T47D (cell line): ENCODE measurements at regions not wholly inside any gene's neighbourhood (a gene's known extent, or its start where the extent isn't known, plus 50 kb on each side); places are given as distances from the start of the nearest gene placed in this dataset.

Experiments
- DNase-seq, 2 experiments: peaks; one replicate each; pipeline versions ENCODE4 v3.0.0 to v3.0.0-alpha.2; 2011 to 2012; ENCODE audit warnings: low read depth in 1 of 2, low spot score in 1 of 2
- JUND ChIP-seq: IDR thresholded peaks from 2 replicates; pipeline ENCODE4 v1.6.1; 2012; ENCODE audit warnings: low read depth
- in situ Hi-C: cut with HindIII; loops from 2 replicates; pipeline ENCODE4 v1.10.0; 2016; ENCODE audit warnings: low sequenced_read_pairs, low pct_unique_long_range_greater_than_20kb

GRCh38 chr7:12975412-12975811 lies 288.0 kb downstream of the ARL4A start:
- in situ Hi-C loops: no loop called here
- DNase-seq: no peak
- no peak for TF ChIP-seq JUND

- in situ Hi-C loops: no loop called here
- no peak for TF ChIP-seq JUND
- no peak for DNase-seq
These were observed 291.7 kb downstream of the ARL4A start for GRCh38 chr7:12979181-12979580.

- in situ Hi-C loops: no loop called here
- TF ChIP-seq JUND: no peak
- DNase-seq: no peak
These were observed 294.7 kb downstream of the ARL4A start for GRCh38 chr7:12982178-12982577.

GRCh38 chr7:12984117-12984516 lies 296.7 kb downstream of the ARL4A start:
- no peak for TF ChIP-seq JUND
- in situ Hi-C loops: no loop called here

GRCh38 chr7:12985228-12985627 lies 297.8 kb downstream of the ARL4A start:
- in situ Hi-C loops: no loop called here
- no peak for TF ChIP-seq JUND
- no peak for DNase-seq

More at GRCh38 chr7:12984117-12984516, 296.7 kb downstream of the ARL4A start:
- DNase-seq: no peak

GRCh38 chr7:12985752-12986151 lies 298.3 kb downstream of the ARL4A start:
- in situ Hi-C loops: no loop called here
- no peak for TF ChIP-seq JUND
- no peak for DNase-seq

- TF ChIP-seq JUND: no peak
- in situ Hi-C loops: no loop called here
- DNase-seq: no peak
These were observed 299.8 kb downstream of the ARL4A start for GRCh38 chr7:12987238-12987637.

GRCh38 chr7:12990440-12990839 lies 303.0 kb downstream of the ARL4A start:
- in situ Hi-C loops: no loop called here

GRCh38 chr7:12993025-12993424 lies 305.6 kb downstream of the ARL4A start:
- in situ Hi-C loops: no loop called here
- no peak for TF ChIP-seq JUND
- DNase-seq: no peak

More at GRCh38 chr7:12990440-12990839, 303.0 kb downstream of the ARL4A start:
- DNase-seq: no peak
- TF ChIP-seq JUND: no peak

GRCh38 chr7:12995912-12996469 lies 308.6 kb downstream of the ARL4A start:
- DNase-seq: no peak
- no peak for TF ChIP-seq JUND
- in situ Hi-C loops: no loop called here

GRCh38 chr7:13007331-13007730 lies 319.9 kb downstream of the ARL4A start:
- no peak for TF ChIP-seq JUND
- DNase-seq: no peak
- in situ Hi-C loops: no loop called here

- no peak for DNase-seq
- no peak for TF ChIP-seq JUND
- in situ Hi-C loops: no loop called here
These were observed 322.1 kb downstream of the ARL4A start for GRCh38 chr7:13009517-13009916.

GRCh38 chr7:13014011-13014410 lies 326.6 kb downstream of the ARL4A start:
- in situ Hi-C loops: no loop called here
- TF ChIP-seq JUND: no peak
- DNase-seq: no peak

- DNase-seq: no peak
- no peak for TF ChIP-seq JUND
- in situ Hi-C loops: no loop called here
These were observed 328.7 kb downstream of the ARL4A start for GRCh38 chr7:13016036-13016581.
